H9 (cell line): ENCODE measurements at regions not wholly inside any gene's neighbourhood (a gene's known extent, or its start where the extent isn't known, plus 50 kb on each side); places are given as distances from the start of the nearest gene placed in this dataset.

Experiments used
- DNase-seq: peaks from one replicate; pipeline ENCODE4 v3.0.0-alpha.2; 2017
- H2AFZ ChIP-seq: one replicate; pipeline ENCODE4 v1.6.1; 2013; ENCODE audit warnings: mild to moderate bottlenecking, low read length, control low read depth, moderate library complexity
- H2AK5ac ChIP-seq: 2 replicates; pipeline ENCODE4 v1.6.1; 2013; ENCODE audit warnings: low read length, control low read depth, mixed read lengths; ENCODE audit not compliant: insufficient read length
- H2BK120ac ChIP-seq: one replicate; pipeline ENCODE4 v1.6.1; 2013; ENCODE audit warnings: low read depth, mild to moderate bottlenecking, low read length, control low read depth, inconsistent platforms; ENCODE audit not compliant: poor library complexity, severe bottlenecking
- H2BK12ac ChIP-seq: 2 replicates; pipeline ENCODE4 v1.6.1; 2013; ENCODE audit warnings: low read length, control low read depth, mixed read lengths, low read depth; ENCODE audit not compliant: insufficient read length
- H2BK15ac ChIP-seq: 2 replicates; pipeline ENCODE4 v1.6.1; 2013; ENCODE audit warnings: low read depth, low read length, control low read depth
- H2BK20ac ChIP-seq: one replicate; pipeline ENCODE4 v1.6.1; 2013; ENCODE audit warnings: low read depth, mild to moderate bottlenecking, low read length, control low read depth, inconsistent platforms; ENCODE audit not compliant: poor library complexity, severe bottlenecking
- H2BK5ac ChIP-seq: 2 replicates; pipeline ENCODE4 v1.6.1; 2013; ENCODE audit warnings: low read length, control low read depth, mixed read lengths; ENCODE audit not compliant: insufficient read length
- H3K14ac ChIP-seq: 2 replicates; pipeline ENCODE4 v1.6.1; 2013; ENCODE audit warnings: low read length, control low read depth; ENCODE audit not compliant: insufficient read depth
- H3K18ac ChIP-seq: 2 replicates; pipeline ENCODE4 v1.6.1; 2013; ENCODE audit warnings: low read depth, mild to moderate bottlenecking, mixed read lengths, low read length, control low read depth; ENCODE audit not compliant: insufficient read length
- H3K23ac ChIP-seq: 2 replicates; pipeline ENCODE4 v1.6.1; 2013; ENCODE audit warnings: low read length, control low read depth, mixed read lengths, low read depth; ENCODE audit not compliant: insufficient read length
- H3K23me2 ChIP-seq: 2 replicates; pipeline ENCODE4 v1.6.1; 2013; ENCODE audit warnings: low read depth, mild to moderate bottlenecking, mixed read lengths, low read length, control low read depth; ENCODE audit not compliant: insufficient read length, poor library complexity, severe bottlenecking
- H3K27ac ChIP-seq: 2 replicates; pipeline ENCODE4 v1.5.1; 2013; ENCODE audit warnings: low read length, control low read depth, mixed read lengths, low read depth; ENCODE audit not compliant: insufficient read length
- H3K27me3 ChIP-seq: 2 replicates; pipeline ENCODE4 v1.6.1; 2013; ENCODE audit warnings: low read length, control low read depth, inconsistent platforms; ENCODE audit not compliant: insufficient read depth
- H3K4ac ChIP-seq: 2 replicates; pipeline ENCODE4 v1.6.1; 2013; ENCODE audit warnings: low read depth, mild to moderate bottlenecking, control low read depth, inconsistent platforms, low read length, moderate library complexity
- H3K4me1 ChIP-seq: 2 replicates; pipeline ENCODE4 v1.6.1; 2013; ENCODE audit warnings: low read length, control low read depth, inconsistent platforms; ENCODE audit not compliant: insufficient read depth
- H3K4me2 ChIP-seq: 2 replicates; pipeline ENCODE4 v1.6.1; 2013; ENCODE audit warnings: low read length, control low read depth, mixed read lengths; ENCODE audit not compliant: insufficient read length, insufficient read depth
- H3K56ac ChIP-seq: 2 replicates; pipeline ENCODE4 v1.6.1; 2013; ENCODE audit warnings: low read depth, mild to moderate bottlenecking, mixed read lengths, low read length, control low read depth; ENCODE audit not compliant: insufficient read length
- H3K79me1 ChIP-seq: 2 replicates; pipeline ENCODE4 v1.6.1; 2013; ENCODE audit warnings: low read depth, mild to moderate bottlenecking, moderate library complexity, low read length, control low read depth, inconsistent platforms; ENCODE audit not compliant: insufficient read depth, poor library complexity, severe bottlenecking
- H3K79me2 ChIP-seq: 2 replicates; pipeline ENCODE4 v1.6.1; 2013; ENCODE audit warnings: low read length, control low read depth, inconsistent platforms; ENCODE audit not compliant: insufficient read depth
- H3K9ac ChIP-seq: 2 replicates; pipeline ENCODE4 v1.6.1; 2013; ENCODE audit warnings: low read length, control low read depth, mixed read lengths; ENCODE audit not compliant: insufficient read length; ENCODE audit errors: extremely low read depth
- H3K9me3 ChIP-seq: one replicate; pipeline ENCODE4 v1.6.1; 2013; ENCODE audit warnings: low read depth, low read length, inconsistent platforms; ENCODE audit not compliant: control insufficient read depth
- H3T11ph ChIP-seq: one replicate; pipeline ENCODE4 v1.6.1; 2013; ENCODE audit warnings: mild to moderate bottlenecking, low read length, control low read depth, inconsistent platforms
- H4K20me1 ChIP-seq: one replicate; pipeline ENCODE4 v1.6.1; 2013; ENCODE audit not compliant: control insufficient read depth, insufficient read length, insufficient read depth
- H4K5ac ChIP-seq: 2 replicates; pipeline ENCODE4 v1.6.1; 2013; ENCODE audit warnings: low read depth, mild to moderate bottlenecking, mixed read lengths, low read length, control low read depth; ENCODE audit not compliant: insufficient read length
- H4K8ac ChIP-seq: replicated peaks from 2 replicates; pipeline ENCODE4 v1.6.1; 2013; ENCODE audit warnings: low read length, control low read depth, mixed read lengths, low read depth; ENCODE audit not compliant: insufficient read length
- H4K91ac ChIP-seq: 2 replicates; pipeline ENCODE4 v1.6.1; 2013; ENCODE audit warnings: low read depth, mild to moderate bottlenecking, moderate library complexity, mixed read lengths, low read length, control low read depth; ENCODE audit not compliant: insufficient read length
- H3K27ac Mint-ChIP-seq, 3 experiments: 2 replicates in 2 of 3; 3 replicates in 1 of 3; pipeline ENCODE4 v1.8.0; 2020 to 2021; ENCODE audit warnings: mixed read lengths in 3 of 3, mild to moderate bottlenecking in 1 of 3, moderate library complexity in 1 of 3
- H3K27me3 Mint-ChIP-seq: 2 replicates; pipeline ENCODE4 v1.8.0; 2021; ENCODE audit warnings: low read depth, mild to moderate bottlenecking, moderate library complexity, mixed read lengths
- H3K36me3 Mint-ChIP-seq, 3 experiments: 2 replicates in 2 of 3; 3 replicates in 1 of 3; pipeline ENCODE4 v1.8.0; 2020 to 2021; ENCODE audit warnings: low read depth in 3 of 3, mixed read lengths in 3 of 3; ENCODE audit not compliant: insufficient read depth in 1 of 3
- H3K4me1 Mint-ChIP-seq, 2 experiments: 2 replicates each; pipeline ENCODE4 v1.8.0; 2020; ENCODE audit warnings: mixed read lengths in 2 of 2
- H3K4me3 Mint-ChIP-seq, 2 experiments: 2 replicates in 1 of 2; 3 replicates in 1 of 2; pipeline ENCODE4 v1.8.0; 2020 to 2021; ENCODE audit warnings: mild to moderate bottlenecking in 2 of 2, mixed read lengths in 2 of 2, moderate library complexity in 1 of 2
- H3K9me3 Mint-ChIP-seq, 2 experiments: 2 replicates in 1 of 2; 3 replicates in 1 of 2; pipeline ENCODE4 v1.8.0; 2020; ENCODE audit warnings: mild to moderate bottlenecking in 2 of 2, mixed read lengths in 2 of 2, moderate library complexity in 1 of 2
- WGBS: extraction: QIAGEN DNeasy Blood & Tissue Kit; methylation state at CpG from one replicate; pipeline ENCODE4 v1.1.7; 2013; ENCODE audit warnings: missing lambda C conversion rate, low lambda C conversion rate, mixed read lengths; ENCODE audit not compliant: insufficient read length; ENCODE audit errors: extremely low coverage; 5-methylcytosine and 5-hydroxymethylcytosine counted together
- TF ChIP-seq, protein P1 (sequence below): fragments of 200-600 bp; sonication (generic); conservative IDR thresholded peaks from 3 replicates; pipeline ENCODE4 v1.8.0; 2021; ENCODE audit warnings: antibody characterized with exemption, mild to moderate bottlenecking

DNA sequence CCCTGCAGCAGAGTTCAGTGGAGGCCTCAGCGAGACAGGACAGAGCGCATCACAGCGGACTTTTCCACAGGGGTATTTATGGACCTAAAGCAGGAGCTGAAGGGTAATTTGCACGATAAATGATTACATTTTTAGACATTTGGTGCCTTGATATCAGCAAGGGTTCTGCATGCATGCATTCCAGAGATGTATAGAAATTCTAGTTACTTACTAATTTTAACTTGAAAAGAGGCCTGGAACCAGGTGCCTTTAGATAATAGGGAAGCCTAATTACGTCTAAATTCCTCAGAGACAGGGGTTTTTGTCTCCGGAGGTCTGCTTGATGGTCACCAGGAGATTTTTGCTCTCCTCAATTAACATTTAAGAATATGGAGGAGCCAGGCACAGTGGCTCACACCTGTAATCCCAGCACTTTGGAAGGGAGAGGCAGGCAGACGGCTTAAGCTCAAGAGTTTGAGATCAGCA lies 79.8 kb upstream of the MFGE8 start:
- H3K4me3 Mint-ChIP-seq: peak overlapping the region in 1 of 2 experiments; percentile 67; a peak in 3 of 5 replicates
- Histone ChIP-seq H4K8ac (no peak overlapping the region), H2BK20ac (peak overlapping the region; percentile 76), H3K27ac (peak overlapping the region; percentile 98), H3K56ac (no peak overlapping the region), H3T11ph (no peak overlapping the region), H2AFZ (no peak overlapping the region), H2BK120ac (peak overlapping the region; percentile 93), H3K79me2 (no peaks in the 10 kb centered on the region), H2BK15ac (no peak overlapping the region), H4K91ac (no peak overlapping the region), H4K20me1 (no peaks in the 10 kb centered on the region), H3K23me2 (no peaks in the 10 kb centered on the region), H3K18ac (peak overlapping the region; percentile 80), H2AK5ac (no peak overlapping the region), H3K23ac (no peak overlapping the region), H2BK5ac (peak overlapping the region; percentile 87), H3K27me3 (no peaks in the 10 kb centered on the region), H3K9ac (peak overlapping the region; percentile 51), H3K4ac (peak overlapping the region; percentile 53; the same call in 1 of the 2 replicates), H4K5ac (peak overlapping the region; percentile 95), H3K14ac (peak overlapping the region; percentile 59), H3K4me2 (peak overlapping the region; percentile 49), H2BK12ac (peak overlapping the region; percentile 26), H3K79me1 (no peaks in the 10 kb centered on the region), H3K9me3 (no peaks in the 10 kb centered on the region), H3K4me1 (peaks cover 16% of the 10 kb centered on the region)
- peaks cover 80 to 91% of the 10 kb centered on the region in 2 experiments for H3K4me1 Mint-ChIP-seq
- no peak for DNase-seq
- H3K9me3 Mint-ChIP-seq: peaks cover 5 to 10% of the 10 kb centered on the region in 2 experiments; a peak in 3 of 5 replicates
- peaks cover 6 to 11% (median 11%) of the 10 kb centered on the region in 3 experiments; a peak in 6 of 7 replicates for H3K36me3 Mint-ChIP-seq
- no CpG with 5 or more reads among the region's 7 CpGs for WGBS
- peak overlapping the region; percentile 77 to 99 (median 99) for H3K27ac Mint-ChIP-seq
- TF ChIP-seq, protein P1, sequence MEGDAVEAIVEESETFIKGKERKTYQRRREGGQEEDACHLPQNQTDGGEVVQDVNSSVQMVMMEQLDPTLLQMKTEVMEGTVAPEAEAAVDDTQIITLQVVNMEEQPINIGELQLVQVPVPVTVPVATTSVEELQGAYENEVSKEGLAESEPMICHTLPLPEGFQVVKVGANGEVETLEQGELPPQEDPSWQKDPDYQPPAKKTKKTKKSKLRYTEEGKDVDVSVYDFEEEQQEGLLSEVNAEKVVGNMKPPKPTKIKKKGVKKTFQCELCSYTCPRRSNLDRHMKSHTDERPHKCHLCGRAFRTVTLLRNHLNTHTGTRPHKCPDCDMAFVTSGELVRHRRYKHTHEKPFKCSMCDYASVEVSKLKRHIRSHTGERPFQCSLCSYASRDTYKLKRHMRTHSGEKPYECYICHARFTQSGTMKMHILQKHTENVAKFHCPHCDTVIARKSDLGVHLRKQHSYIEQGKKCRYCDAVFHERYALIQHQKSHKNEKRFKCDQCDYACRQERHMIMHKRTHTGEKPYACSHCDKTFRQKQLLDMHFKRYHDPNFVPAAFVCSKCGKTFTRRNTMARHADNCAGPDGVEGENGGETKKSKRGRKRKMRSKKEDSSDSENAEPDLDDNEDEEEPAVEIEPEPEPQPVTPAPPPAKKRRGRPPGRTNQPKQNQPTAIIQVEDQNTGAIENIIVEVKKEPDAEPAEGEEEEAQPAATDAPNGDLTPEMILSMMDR: no peak
- H3K27me3 Mint-ChIP-seq: peaks cover 14% of the 10 kb centered on the region
